Brain pericyte (primary cell): ENCODE measurements at regions not wholly inside any gene's neighbourhood (a gene's known extent, or its start where the extent isn't known, plus 50 kb on each side); places are given as distances from the start of the nearest gene placed in this dataset.
"Not testable (repeated sequence)": the region's sequence is repeated elsewhere in the genome, so short reads cannot be mapped to it uniquely, and the experiment has no call there.

Experiments
- DNase-seq: peaks from one replicate; pipeline ENCODE4 v3.0.0-alpha.2; 2012; ENCODE audit warnings: low read depth, low spot score

- DNase-seq, result no peak
Observed at GRCh38 chr2:211141646-211142045, 585.2 kb downstream of the CPS1 start.

- peak; percentile 47 for DNase-seq
Observed at GRCh38 chr2:211144078-211144477, 587.7 kb downstream of the CPS1 start.

DNA sequence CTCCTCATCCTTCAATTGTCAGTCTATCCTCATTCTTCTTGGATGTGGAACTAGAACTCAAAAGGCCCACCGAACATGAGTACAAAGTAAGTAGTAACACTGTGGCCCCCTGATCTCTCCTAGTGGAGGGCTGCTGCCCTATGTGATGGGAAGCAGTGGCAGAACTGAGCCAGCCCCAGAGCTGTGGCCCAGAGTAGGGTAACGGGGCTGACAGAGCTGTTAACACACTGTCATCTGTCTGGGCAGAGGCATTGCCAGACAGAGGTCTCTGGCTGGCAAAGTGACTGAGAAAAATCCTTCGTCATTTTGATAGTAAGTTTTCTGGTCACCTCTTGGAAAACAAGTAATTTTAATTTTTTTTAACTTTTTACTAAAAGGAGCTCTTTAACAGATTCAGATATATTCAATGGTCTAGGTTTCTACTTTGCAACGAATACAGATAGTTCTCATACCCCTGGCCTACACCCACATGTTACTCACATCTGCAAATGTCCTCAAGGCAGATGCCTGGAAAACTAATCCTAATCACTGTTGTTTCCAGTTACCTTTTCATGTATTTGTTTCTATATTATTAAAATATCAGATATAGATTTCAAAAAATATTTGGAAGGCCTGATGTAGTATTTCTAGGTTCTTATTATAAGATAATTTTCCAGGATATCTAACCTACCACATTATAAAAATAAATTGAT lies 588.7 kb downstream of the CPS1 start:
- no peak for DNase-seq

DNA sequence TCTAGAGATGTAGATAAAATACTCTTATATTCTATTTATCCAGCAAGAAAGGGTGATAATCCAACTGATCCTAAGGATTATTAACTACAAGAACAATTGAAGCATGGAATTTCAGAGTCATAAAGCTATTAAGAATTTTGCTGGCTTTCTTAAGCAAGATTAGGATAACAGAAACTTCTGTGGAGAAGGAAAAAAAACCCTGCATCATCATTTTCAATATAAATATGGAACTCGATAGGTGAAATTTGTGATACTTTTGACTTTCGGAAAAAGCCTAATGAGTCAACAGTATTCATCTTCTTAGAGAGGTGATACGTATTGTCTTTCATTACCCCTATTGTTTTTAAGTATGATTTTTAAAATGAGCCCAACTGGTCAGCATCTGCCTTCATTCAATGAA lies 593.3 kb downstream of the CPS1 start:
- DNase-seq, result no peak

DNA sequence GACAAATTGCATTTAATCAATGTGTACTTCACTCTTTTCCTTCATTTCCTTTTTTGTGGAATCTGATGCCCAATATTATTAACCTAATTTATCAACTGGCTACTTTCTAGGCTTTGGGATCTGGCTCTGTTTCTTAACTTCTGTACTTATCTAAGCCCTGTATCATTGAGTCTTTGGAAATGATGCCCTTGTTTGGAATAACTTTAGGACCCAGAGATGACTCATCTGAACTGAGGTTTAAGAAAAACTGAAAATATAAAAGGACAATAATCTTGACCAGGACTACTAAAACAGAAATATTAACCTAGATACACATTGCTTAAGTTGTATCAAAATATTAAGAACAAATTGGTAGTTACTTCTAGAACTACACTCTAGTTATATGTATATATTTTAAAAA lies 600.8 kb downstream of the CPS1 start:
- DNase-seq, result no peak

DNA sequence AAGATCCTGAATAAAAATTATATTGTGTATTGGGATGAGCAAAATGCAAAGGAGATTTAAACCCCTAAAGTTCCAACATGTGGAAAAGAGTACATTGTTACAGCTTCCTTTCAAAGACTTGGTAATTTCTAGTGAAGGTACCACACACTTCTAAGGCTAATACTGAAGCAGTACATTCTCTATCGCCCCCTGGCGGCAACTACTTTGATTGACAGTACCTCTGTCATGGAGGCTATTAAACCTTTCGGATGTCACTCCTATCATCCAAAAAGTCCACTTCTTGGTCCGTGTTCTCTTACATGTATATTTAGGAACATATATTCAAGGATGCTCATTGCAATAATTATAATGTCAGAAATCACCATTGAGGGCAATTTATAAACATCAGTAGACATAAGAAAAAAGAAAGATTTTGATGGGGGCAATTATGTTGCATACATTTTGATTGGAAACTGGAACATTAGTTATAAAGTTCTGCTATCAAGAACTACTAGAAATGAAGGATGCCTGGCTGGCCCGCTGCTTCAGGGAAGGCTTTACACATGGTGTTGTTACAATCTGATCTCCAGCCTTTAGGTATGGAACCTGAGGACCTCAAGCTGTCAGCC lies 601.6 kb downstream of the CPS1 start:
- DNase-seq, result peak; percentile 15

DNA sequence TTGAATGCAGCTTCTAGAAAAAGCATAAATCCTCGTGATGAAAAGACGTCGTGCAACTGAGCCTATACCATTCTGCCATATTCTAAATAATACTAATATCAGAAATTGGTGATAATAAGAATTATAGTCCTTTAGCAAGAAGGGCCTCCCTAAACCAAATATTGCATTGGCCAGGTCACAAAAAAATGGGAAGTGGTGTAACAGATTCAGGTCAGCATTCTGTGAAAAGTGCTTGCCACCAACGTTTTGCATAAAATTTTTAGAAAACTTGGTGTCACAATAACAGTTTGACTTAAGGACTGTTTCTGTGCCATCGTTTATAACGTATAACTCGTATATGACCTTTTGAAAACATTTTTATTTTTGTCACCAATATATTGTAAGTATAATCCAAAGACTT lies 603.6 kb downstream of the CPS1 start:
- DNase-seq, result no peak

- peak; percentile 27 for DNase-seq
Observed at GRCh38 chr2:211161236-211161635, 604.8 kb downstream of the CPS1 start.

GRCh38 chr2:211162911-211163310 lies 606.5 kb downstream of the CPS1 start:
- no peak for DNase-seq

- no peak for DNase-seq
Observed at GRCh38 chr2:211170843-211171242, 614.4 kb downstream of the CPS1 start.

GRCh38 chr2:211174021-211174420 lies 617.6 kb downstream of the CPS1 start:
- DNase-seq, result no peak

DNA sequence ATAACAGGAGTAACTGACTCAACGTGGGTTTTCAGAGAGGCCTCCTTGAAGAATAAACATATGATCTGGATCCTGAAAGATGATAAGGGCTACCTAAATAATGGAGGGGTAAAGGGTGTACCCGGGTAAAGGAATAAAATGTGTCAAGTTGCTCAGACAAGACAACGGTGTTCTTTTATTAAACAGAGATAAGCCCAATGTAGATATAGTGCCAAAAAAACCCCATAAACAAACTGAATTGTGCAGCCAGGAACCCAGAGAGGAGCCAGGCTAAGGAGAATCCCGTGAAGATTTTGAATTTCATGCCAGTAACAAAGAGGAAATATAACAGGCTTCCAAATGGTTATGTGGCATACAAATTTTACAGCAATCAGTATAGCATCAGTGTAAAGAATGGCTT lies 618.2 kb downstream of the CPS1 start:
- no peak for DNase-seq

GRCh38 chr2:211175956-211176355 lies 619.6 kb downstream of the CPS1 start:
- no peak for DNase-seq

DNA sequence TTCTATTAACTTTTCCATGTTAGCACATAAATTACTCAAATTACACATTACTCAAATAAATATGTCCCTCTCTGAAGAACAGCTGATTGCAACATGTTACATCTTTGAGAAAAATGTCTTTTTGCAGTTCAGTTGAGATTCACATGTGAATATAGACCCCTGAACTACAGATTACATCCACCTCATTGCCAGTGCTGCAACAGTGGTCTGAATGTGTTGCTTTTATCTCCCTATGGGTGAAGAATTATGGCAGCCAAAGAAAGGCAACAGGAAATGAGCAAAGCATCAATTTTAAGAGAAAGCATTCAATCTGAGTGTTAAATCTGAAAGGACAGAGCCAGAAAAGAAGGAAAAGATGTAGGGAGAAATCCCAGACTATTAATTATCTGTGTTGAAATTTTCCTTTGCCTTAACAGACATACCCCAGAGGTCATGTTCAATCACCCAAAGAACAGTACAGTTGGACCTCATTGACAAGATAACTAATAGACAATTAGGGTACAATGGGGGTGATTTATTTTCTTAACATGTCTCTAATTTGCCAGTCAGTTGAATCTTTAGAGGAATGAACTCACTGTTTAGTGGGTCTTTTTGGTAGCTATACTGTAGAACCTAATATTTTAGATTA lies 620.2 kb downstream of the CPS1 start:
- DNase-seq, result no peak

DNA sequence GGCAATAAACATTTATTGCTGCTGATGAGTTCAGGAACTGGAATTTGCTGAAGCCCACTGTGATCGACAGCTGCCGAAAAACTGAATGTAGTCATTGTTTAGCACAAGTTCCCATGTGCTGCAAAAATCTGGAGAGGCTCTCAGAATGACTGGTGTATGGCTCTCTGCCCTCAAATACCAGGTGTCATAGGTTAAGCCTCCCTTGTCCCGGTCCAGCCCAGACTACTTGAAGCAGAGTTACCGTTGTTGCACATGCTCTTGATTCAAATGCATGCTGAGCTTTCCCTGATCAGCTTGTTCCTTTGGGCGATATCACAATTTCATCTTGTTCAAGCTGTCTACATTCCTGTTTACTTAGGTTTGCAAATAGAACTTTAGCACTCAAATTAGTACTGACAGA lies 625.2 kb downstream of the CPS1 start:
- no peak for DNase-seq

- no peak for DNase-seq
Observed at GRCh38 chr2:211187602-211188001, 631.2 kb downstream of the CPS1 start.

DNA sequence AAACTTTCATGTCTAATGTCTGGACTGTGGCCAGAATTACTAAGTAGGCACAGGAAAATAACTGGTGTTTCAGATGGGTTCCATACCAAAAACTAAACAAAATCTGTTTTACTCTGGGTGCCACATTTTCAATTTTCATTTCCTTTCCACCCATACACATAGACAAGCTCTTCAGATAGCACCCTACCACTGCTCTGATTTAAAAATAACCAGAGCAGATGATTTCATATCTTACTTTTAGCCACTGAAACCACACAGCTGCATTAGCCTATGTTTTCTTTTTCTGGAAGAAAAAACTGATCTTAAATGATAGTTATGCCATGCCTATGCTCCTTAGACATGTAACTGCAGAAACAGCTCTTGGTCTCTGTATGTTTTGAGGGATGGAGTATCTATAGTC lies 647.6 kb downstream of the CPS1 start:
- no peak for DNase-seq

DNA sequence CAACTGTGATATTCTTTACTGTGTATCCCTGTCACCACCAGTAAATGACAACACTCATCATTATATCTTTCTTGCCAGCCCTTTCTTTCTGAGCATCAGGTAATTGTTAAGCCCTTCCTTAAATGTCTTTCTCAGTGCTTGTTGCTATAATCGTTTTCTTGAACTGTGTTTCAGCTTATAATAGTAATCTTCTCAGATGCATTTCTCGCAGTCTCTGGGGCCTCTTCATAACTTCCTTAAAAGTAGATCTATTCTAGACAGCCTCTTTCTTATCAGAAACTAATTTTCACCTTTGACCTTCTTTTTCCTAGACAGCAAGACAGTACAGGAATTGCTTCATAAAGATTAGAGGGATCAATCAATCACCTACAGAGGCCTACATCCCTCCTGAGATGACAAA lies 648.1 kb downstream of the CPS1 start:
- DNase-seq, result no peak

DNA sequence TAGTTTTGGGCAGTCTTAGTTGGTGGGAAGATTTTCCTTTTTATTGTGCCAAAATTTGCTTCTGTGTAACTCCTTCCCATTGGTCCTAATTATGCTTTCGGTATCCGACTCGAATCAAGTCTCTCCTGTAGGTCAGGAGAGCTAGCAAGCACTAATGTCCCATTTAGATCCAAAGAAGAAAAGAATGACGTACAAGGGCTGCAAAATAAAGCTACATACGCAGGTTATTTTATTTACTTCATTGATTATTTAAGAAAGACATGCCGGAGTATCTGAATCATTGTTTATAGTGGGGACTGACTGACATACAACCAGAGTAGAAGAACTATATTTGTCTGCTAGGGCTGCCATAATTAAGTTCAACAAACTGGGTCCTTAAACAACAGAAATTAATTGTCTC lies 648.5 kb downstream of the CPS1 start:
- no peak for DNase-seq

DNA sequence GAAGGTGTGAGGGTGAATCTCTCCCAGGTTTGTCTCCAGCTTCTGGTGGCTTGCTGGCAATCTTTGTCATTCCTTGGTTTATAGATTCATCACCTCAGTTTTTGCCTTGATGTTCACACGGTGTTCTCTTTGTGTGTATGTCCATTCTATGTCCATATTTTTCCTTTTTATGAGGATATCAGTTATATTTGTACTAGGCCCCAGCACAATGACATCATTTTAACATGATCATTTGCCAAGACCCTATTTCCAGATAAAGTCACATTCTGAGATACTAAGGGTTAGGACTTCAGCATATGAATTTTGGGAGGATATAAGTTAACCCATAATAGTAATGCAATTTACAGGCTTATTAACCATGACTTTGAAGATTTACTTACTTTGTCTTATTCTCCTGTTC lies 649.0 kb downstream of the CPS1 start:
- no peak for DNase-seq

DNA sequence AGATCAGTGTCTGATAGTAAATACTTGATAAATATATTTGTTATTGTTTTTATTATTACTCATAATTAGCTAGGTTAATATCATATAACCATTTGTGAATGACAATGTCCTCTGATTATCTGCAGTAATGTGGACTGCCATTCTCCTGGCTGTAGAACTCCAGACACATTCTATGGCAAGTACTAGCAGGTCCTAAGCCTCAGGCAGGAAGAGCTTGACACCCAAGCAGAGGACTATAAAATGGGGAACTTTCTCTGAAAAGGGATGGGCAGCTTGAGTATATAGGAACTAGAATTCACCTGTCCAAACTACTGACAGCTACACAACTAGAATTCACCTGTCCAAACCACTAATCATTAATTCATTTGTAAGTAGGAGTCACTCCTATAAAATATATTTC lies 649.4 kb downstream of the CPS1 start:
- no peak for DNase-seq

DNA sequence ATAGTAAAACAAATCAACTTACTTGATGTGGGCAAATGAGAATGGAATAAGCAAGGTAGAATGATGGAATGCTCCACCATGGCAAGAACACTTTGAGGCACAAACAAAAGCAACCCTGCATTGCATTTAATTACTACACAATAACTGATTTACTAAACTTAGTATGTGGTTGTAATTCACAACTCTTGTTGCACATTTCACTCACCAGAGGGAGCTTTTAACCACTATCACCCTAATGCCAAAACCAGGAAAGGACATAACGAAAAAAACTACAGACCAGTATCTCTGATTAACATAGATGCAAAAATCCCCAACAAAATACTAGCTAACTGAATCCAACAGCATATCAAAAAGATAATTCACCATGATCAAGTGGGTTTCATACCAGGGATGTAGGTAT lies 659.8 kb downstream of the CPS1 start:
- no peak for DNase-seq

DNA sequence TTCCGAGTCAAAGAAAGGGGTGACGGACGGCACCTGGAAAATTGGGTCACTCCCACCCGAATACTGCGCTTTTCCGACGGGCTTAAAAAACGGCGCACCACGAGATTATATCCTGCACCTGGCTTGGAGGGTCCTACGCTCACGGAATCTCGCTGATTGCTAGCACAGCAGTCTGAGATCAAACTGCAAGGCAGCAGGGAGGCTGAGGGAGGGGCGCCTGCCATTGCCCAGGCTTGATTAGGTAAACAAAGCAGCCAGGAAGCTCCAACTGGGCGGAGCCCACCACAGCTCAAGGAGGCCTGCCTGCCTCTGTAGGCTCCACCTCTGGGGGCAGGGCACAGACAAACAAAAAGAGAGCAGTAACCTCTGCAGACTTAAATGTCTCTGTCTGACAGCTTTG lies 663.1 kb downstream of the CPS1 start:
- not testable (repeated sequence) for DNase-seq
